GM10266 (cell line): ENCODE measurements at regions not wholly inside any gene's neighbourhood (a gene's known extent, or its start where the extent isn't known, plus 50 kb on each side); places are given as distances from the start of the nearest gene placed in this dataset.

Experiments used
- DNase-seq: peaks from one replicate; pipeline ENCODE4 v3.0.0; 2012; ENCODE audit errors: extremely low spot score
- CTCF ChIP-seq: IDR thresholded peaks from 2 replicates; pipeline ENCODE4 v1.5.1; 2012; ENCODE audit warnings: mild to moderate bottlenecking, low read depth; ENCODE audit not compliant: control insufficient read depth, insufficient read depth; ENCODE audit errors: missing control alignments

DNA sequence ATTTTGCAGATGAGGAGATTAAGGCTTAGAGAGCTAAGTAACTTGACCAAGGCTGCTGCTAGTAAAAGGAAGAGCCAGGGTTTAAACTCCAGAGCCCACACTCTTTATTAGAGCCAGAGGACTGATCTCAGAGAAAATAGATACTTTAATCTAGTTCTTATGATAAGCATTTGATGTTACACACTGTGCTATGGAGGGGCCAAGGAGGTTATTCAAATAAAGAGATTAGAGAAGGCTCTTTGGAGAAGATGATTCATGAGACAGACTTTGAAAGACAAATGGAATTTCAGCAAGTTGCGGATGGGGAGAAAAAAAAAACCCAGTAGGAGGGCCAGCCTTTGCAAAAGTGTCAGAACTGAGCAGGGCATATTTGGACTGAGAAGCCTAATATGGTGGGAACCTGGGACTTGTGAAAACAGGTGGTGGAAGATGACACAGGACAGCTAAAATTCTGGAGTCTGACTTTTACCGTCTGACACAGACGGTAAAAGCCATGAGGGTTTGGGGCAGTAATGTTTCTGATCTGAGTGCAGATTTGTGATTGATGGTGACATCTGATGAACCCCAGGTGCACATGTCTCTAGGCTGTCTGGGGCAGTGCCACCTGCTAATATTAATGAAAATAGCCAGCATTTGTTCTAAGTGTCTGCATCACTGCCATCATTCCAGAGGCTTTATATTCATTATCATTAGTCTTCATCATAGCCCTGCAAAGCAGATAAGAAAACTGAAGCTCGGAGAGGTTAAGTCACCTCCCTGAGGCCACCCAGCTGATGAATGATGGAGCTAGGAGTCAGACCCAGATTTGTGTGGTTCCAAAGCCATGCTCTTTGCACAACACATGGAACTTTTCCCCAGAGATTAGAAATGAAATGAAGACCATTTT, 65.3 kb upstream of the CXCL14 start:
- DNase-seq, result no peak
- TF ChIP-seq CTCF, result no peak

- DNase-seq, result no peak
- TF ChIP-seq CTCF, result no peak
Observed at GRCh38 chr5:135642934-135643333, 64.1 kb upstream of the CXCL14 start.

GRCh38 chr5:135642488-135642870, 63.7 kb upstream of the CXCL14 start:
- TF ChIP-seq CTCF, result no peak
- DNase-seq, result no peak

GRCh38 chr5:135641734-135642487, 63.1 kb upstream of the CXCL14 start:
- DNase-seq, result no peak
- no peak for TF ChIP-seq CTCF

GRCh38 chr5:135641319-135641718, 62.5 kb upstream of the CXCL14 start:
- no peak for TF ChIP-seq CTCF
- DNase-seq, result no peak

GRCh38 chr5:135635451-135635850, 56.7 kb upstream of the CXCL14 start:
- no peak for TF ChIP-seq CTCF
- no peak for DNase-seq

- no peak for TF ChIP-seq CTCF
Observed at GRCh38 chr5:135632798-135633197, 54.0 kb upstream of the CXCL14 start.

More at GRCh38 chr5:135632798-135633197, 54.0 kb upstream of the CXCL14 start:
- DNase-seq, result no peak
